Urinary bladder (tissue), 3 donors: ENCODE measurements at regions not wholly inside any gene's neighbourhood (a gene's known extent, or its start where the extent isn't known, plus 50 kb on each side); places are given as distances from the start of the nearest gene placed in this dataset.
"Not testable (repeated sequence)": the region's sequence is repeated elsewhere in the genome, so short reads cannot be mapped to it uniquely, and the experiment has no call there.

Source experiments
- DNase-seq: peaks from one replicate; pipeline ENCODE4 v3.0.0-alpha.2; 2015; ENCODE audit errors: extremely low spot score
- H3K27ac ChIP-seq: one replicate; pipeline ENCODE4 v1.5.1; 2013; ENCODE audit warnings: low read depth, mild to moderate bottlenecking, moderate library complexity
- H3K36me3 ChIP-seq: one replicate; pipeline ENCODE4 v1.6.1; 2013; ENCODE audit warnings: mild to moderate bottlenecking, moderate library complexity; ENCODE audit not compliant: insufficient read depth
- H3K4me1 ChIP-seq: one replicate; pipeline ENCODE4 v1.6.1; 2013; ENCODE audit warnings: mild to moderate bottlenecking, moderate library complexity; ENCODE audit not compliant: insufficient read depth
- H3K4me3 ChIP-seq: one replicate; pipeline ENCODE4 v1.5.1; 2013; ENCODE audit warnings: low read depth, low read length
- WGBS: extraction: QIAGEN DNeasy Blood & Tissue Kit; methylation state at CpG from one replicate; pipeline ENCODE4 v1.1.7; 2013; 5-methylcytosine and 5-hydroxymethylcytosine counted together
- donor health status: healthy with polysubstance abuse.
- donor health status: healthy.

DNA sequence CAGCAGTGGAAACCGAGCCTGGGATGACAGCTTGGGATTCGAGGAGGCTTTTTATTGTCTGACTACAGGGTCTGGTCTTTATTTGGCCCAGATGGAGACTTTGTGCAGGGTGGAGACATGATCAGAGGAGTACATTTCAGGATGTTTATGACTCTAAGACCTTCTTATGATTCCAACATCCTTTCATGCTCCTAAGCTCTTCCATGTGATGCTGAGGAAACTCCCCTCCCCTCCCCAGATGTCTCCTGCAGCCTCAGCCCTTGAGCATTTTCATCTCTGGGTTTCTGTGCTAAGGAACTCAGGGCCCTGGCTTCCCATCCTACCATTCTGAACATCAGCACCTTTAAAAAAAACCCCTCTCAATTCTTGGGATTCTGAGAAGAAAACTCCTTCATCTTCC, 186.6 kb downstream of the SOX4 start:
- no peaks in the 10 kb centered on the region for H3K36me3 ChIP-seq
- H3K4me1 ChIP-seq, result no peaks in the 10 kb centered on the region
- H3K27ac ChIP-seq, result no peak overlapping the region
- 36% methylated on average over 2 of the region's 2 CpGs for WGBS
- no peak for DNase-seq
- no peak overlapping the region for H3K4me3 ChIP-seq

DNA sequence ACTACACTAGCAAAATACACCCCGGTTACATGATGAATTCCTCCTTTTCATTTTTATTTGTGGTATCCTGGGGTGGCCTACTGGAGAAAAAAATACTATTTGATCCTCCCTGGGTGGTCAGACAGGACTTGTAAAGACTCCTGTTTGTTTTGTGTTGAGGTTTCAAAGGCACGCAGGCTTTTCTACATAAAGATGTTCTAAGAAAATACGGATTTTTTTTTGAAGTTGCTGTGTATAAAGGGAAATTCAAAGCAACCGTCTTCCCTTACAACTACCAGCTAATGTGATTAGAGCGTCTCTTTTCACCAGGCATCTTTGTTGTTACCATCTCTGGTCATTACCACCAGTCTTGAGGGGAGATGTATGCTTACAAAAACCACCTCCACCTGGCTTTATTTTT, 187.1 kb downstream of the SOX4 start:
- H3K27ac ChIP-seq, result no peak overlapping the region
- H3K4me3 ChIP-seq, result no peak overlapping the region
- 64% methylated on average over 5 of the region's 5 CpGs for WGBS
- no peak for DNase-seq
- H3K36me3 ChIP-seq, result no peaks in the 10 kb centered on the region
- no peaks in the 10 kb centered on the region for H3K4me1 ChIP-seq

DNA sequence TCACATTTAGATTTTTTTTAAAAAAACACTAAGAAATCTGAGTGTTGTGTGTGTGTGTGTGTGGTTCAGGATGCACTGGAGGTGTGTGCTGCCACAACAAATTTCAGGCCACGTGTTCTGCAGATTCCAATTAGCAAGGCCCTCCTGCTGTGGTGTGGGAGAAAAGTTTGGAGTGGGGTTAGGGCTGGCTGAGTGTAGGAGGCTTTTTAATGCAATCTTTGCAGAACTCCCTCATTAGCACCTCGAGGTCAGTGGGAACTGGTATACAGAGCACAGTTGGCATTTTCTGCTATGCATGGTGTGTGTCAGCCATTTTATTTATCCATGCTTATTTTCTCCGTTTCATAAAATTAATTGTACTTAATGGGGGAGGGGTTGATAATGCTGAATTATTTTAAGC, 187.6 kb downstream of the SOX4 start:
- no peak for DNase-seq
- Histone ChIP-seq H3K36me3 (no peaks in the 10 kb centered on the region), H3K27ac (no peak overlapping the region), H3K4me1 (no peaks in the 10 kb centered on the region), H3K4me3 (no peak overlapping the region)
- WGBS, result 66% methylated on average over 3 of the region's 3 CpGs

DNA sequence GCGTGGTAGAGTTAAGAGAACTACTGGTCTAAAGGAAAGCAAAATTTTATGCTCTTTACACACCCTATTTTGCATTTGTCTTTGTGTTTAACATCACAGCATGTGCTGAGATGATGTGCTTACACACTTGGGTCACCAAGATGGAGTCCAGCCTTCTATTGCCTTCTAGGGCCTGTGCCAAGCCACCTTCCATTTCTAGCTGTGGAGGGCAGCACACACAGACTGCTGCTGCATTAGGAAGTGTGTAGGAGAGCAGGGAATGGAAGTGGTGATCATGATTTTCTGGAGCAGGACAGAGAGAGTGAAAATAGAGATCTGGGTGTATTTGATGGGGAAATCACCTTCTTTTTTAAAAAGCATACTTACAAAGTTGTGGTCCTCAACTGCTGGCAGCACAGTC, 191.6 kb downstream of the SOX4 start:
- Histone ChIP-seq H3K4me1 (no peaks in the 10 kb centered on the region), H3K36me3 (no peaks in the 10 kb centered on the region), H3K4me3 (no peak overlapping the region), H3K27ac (no peak overlapping the region)
- no peak for DNase-seq
- WGBS, result 95% methylated on average over 1 of the region's 1 CpG

DNA sequence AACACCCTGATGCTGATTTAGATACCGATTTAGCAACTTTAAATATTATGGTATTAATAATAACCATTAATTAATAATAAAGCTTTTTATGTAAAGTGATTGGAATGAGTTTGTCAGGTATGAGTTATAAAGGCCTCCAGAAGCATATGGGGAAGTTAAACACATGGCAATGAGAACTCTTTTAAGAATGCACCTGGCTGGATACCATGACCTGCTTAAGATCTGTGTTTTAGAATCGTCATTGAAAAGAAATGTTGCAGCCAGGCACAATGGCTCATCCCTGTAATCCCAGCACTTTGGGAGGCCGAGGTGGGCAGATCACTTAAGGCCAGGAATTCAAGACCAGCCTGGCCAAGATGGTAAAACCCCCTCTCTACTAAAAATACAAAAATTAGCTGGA, 197.5 kb downstream of the SOX4 start:
- no peak overlapping the region for H3K4me3 ChIP-seq
- H3K36me3 ChIP-seq, result no peaks in the 10 kb centered on the region
- H3K4me1 ChIP-seq, result no peaks in the 10 kb centered on the region
- 93% methylated on average over 3 of the region's 3 CpGs for WGBS
- no peak overlapping the region for H3K27ac ChIP-seq
- DNase-seq, result no peak

DNA sequence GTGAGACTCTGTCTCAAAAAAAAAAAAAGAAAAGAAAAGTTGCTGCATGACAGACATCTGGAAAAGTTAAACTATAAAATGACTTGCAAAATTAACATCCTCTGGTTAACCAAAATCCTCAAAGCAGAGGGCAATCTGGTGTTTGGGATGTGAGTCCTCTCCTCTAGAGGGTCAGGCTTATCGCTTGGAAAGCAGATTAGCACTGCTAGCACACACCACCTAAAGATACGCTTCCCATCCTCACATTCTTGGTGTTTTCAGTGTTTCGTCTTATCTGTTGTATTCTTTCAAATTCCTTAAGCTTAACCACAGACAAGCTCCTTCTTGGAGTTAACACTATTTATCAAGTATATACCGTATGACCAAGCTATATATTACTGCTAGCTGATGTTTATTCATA, 198.0 kb downstream of the SOX4 start:
- 69% methylated on average over 4 of the region's 4 CpGs for WGBS
- no peak overlapping the region for H3K27ac ChIP-seq
- DNase-seq, result no peak
- no peaks in the 10 kb centered on the region for H3K4me1 ChIP-seq
- H3K36me3 ChIP-seq, result no peaks in the 10 kb centered on the region
- no peak overlapping the region for H3K4me3 ChIP-seq

DNA sequence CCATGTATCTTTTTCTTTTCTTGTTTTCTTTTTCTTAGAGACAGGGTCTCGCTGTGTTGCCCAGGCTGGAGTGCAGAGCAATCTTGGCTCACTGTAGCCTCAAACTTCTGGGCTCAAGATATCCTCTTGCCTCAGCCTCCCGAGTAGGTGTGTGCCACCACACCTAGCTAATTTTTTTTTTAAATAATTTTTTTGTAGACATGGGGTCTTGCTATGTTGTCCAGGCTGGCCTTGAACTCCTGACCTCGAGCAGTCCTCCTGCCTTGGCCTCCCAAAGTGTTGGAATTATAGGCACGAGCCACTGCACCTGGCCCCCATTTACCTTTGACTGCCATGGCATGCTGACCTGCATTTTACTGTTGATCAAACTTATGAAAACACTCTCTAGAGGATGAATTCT, 198.6 kb downstream of the SOX4 start:
- 94% methylated on average over 4 of the region's 4 CpGs for WGBS
- H3K4me3 ChIP-seq, result no peak overlapping the region
- no peaks in the 10 kb centered on the region for H3K4me1 ChIP-seq
- no peak for DNase-seq
- no peaks in the 10 kb centered on the region for H3K36me3 ChIP-seq
- H3K27ac ChIP-seq, result no peak overlapping the region

DNA sequence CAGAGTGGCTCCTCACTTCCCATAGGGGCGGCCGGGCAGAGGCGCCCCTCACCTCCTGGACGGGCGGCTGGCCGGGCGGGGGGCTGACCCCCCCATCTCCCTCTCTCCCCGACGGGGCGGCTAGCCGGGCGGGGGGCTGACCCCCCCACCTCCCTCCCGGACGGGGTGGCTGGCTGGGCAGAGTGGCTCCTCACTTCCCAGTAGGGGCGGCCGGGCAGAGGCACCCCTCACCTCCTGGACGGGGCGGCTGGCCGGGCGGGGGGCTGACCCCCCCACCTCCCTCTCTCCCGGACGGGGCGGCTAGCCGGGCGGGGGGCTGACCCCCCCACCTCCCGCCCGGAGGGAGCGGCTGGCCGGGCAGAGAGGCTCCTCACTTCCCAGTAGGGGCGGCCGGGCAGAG, 203.4 kb downstream of the SOX4 start:
- H3K27ac ChIP-seq, H3K36me3 ChIP-seq, H3K4me1 ChIP-seq, H3K4me3 ChIP-seq, DNase-seq: not testable (repeated sequence)
- WGBS, result 93% methylated on average over 26 of the region's 31 CpGs

DNA sequence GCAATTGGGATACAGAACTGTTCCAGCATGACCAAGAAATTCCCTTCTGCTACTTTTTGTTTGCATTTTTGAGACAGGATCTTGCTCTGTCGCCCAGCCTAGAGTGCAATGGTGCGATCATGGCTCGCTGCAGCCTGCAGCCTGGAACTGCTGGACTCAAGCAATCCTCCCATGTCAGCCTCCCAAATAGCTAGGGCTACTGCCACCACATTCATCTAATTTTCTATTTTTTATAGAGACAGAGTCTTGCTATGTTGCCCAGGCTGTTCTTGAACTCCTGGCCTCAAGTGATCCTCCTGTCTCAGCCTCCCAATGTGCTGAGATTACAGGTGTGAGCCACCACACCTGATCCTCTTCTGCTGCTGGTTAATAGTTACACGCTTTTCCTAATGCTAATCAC, 204.9 kb downstream of the SOX4 start:
- H3K36me3 ChIP-seq, result no peaks in the 10 kb centered on the region
- no peak for DNase-seq
- H3K4me1 ChIP-seq, result no peaks in the 10 kb centered on the region
- H3K27ac ChIP-seq, result no peak overlapping the region
- WGBS, result 97% methylated on average over 4 of the region's 4 CpGs
- no peak overlapping the region for H3K4me3 ChIP-seq

DNA sequence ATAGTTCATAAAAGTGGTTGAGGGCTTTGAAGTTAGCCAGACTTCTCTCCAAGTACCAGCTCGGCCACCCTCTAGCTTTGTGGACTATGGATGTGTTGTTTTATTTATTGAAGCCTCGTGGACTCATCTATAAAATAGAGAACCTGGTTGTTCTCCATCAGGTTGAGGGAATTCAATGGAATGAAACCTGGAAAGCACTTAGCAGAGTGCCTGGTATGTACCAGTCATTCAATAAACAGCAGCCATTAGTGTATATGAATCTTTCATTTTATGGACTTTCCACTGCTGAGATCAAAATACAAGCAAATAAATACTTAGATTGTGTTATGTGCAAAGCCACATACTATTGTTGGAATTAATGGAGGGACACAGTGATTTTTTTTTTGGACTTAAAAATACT, 206.8 kb downstream of the SOX4 start:
- H3K4me3 ChIP-seq, result no peak overlapping the region
- no peaks in the 10 kb centered on the region for H3K4me1 ChIP-seq
- WGBS, result 86% methylated on average over 2 of the region's 2 CpGs
- H3K36me3 ChIP-seq, result no peaks in the 10 kb centered on the region
- no peak for DNase-seq
- H3K27ac ChIP-seq, result no peak overlapping the region

DNA sequence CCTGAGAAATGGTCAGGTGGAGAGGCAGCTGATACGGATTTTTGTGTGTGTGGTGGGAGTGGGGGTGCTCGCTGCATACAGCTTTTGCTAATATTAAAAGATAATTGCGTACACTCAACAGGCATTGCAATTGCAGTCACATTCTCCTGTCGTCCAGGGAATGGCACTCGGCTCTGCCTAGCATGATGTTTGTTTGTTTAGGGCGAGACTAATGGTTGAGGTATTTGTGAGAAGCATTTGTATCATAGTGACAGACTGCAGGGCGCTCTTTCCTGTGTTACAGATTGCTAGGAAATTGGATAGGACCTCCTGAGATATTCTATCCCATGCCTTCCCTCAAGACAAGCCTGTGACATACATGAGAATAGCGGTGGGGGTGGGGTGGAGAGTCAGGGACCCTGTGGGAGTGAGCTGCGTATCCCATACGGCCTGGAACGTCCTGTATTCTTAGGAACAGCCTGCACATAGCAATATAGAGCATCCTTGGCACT, 207.4 kb downstream of the SOX4 start:
- H3K4me1 ChIP-seq, result no peaks in the 10 kb centered on the region
- no peak for DNase-seq
- 82% methylated on average over 11 of the region's 11 CpGs for WGBS
- no peaks in the 10 kb centered on the region for H3K36me3 ChIP-seq
- H3K27ac ChIP-seq, result no peak overlapping the region
- no peak overlapping the region for H3K4me3 ChIP-seq

DNA sequence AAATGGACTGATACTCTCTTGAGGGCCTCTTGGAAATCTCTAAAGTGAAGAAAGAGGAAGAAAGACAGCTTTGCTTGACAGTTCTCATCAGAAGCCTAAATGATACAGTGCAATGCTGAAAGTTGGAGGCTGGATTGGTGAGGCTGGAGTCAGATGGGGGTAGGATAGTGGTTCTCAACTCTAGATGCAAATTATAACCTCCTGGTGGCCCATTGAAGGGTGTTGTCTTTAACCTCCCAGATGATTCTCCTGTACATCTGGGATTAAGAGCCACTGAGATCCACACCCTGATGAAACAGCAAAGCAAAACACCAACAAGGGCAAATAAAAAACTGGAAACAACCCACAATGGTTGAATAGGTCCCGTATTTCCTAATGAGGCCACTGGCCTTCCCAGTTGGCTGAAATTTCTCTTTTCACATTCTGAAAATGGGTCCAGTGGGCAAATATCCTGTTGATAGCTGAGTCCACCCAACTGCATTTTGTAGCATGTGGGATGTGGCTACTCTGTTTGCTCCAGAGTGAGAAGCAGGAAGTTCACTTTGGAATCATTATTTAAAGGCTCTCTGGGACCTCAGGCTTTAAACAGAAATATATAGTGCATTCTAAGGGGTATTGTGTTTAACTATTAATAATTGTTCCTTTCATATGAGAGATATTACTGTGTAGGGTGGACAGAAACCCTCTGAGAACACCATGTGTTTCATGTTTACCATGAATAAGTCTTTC, 208.1 kb downstream of the SOX4 start:
- 56% methylated on average over 1 of the region's 1 CpG for WGBS
- Histone ChIP-seq H3K4me3 (no peak overlapping the region), H3K27ac (no peak overlapping the region), H3K4me1 (no peaks in the 10 kb centered on the region), H3K36me3 (no peaks in the 10 kb centered on the region)
- DNase-seq, result no peak

DNA sequence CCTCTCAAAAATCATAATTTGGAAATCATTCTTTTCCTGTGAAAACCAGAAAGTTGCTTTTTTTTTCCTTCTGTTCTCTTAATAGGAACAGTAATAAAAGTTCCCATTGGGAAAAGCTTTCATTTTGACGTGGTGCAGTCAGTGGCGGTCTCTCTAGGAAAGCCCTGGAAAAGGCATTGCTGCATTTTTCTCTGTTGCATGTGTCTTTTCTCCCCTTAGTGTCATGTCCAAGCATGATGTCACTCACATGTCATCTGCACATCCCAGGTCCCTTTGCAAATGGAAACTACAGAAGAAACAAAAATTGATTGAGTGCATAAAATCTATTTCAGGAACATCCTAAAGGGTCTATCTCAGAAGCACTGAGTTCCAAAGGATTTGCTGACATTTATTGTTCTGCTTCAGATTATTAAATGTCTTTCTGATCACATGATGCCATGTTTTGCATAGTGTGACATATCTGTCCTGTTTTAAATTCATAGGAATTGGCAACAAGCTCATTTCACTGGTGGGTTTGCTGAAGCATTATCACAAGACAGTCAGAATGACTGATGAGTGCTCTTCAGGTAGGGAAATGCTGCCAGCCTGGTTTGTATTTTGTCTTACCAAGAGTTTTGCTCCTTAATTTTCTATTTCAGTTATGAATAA, 208.7 kb downstream of the SOX4 start:
- Histone ChIP-seq H3K36me3 (no peaks in the 10 kb centered on the region), H3K4me1 (no peaks in the 10 kb centered on the region), H3K4me3 (no peak overlapping the region), H3K27ac (no peak overlapping the region)
- WGBS, result 75% methylated on average over 2 of the region's 2 CpGs
- DNase-seq, result no peak

DNA sequence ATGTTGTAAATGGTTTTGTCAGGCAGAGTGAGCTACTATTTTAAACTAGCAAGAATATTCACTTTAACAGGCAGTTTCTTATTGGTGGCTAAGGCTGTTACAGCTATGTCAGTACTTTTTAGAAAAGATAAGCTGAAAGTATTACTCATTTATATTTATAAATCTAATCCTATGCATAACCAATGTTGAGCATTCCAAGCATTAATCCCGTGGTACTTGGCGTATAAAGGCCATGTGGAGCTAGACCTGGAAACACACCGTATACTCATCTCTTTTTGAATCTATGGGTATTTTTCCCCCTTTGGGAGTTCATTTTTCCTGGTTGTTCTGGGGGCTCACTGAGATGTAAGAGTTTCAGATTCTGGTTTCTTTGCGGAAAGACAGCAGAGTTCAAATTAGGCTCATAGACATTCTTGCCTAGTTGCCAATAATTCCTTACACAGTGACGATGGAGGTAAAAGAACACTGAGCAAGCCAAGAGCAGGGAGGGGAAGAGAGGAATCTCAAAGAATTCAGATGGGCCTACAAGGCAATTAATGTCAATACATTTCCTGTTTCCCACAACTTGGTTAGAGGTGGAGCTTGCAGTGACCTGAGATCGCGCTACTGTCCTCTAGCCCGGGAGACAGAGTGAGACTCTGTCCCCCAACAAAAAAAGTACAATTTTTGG, 211.5 kb downstream of the SOX4 start:
- no peaks in the 10 kb centered on the region for H3K36me3 ChIP-seq
- H3K27ac ChIP-seq, result no peak overlapping the region
- no peak overlapping the region for H3K4me3 ChIP-seq
- DNase-seq, result no peak
- H3K4me1 ChIP-seq, result peaks cover 2% of the 10 kb centered on the region
- WGBS, result 57% methylated on average over 8 of the region's 8 CpGs
